GM10266 (cell line): ENCODE measurements at regions not wholly inside any gene's neighbourhood (a gene's known extent, or its start where the extent isn't known, plus 50 kb on each side); places are given as distances from the start of the nearest gene placed in this dataset.

ENCODE experiments used
- DNase-seq: peaks from one replicate; pipeline ENCODE4 v3.0.0; 2012; ENCODE audit errors: extremely low spot score
- CTCF ChIP-seq: IDR thresholded peaks from 2 replicates; pipeline ENCODE4 v1.5.1; 2012; ENCODE audit warnings: mild to moderate bottlenecking, low read depth; ENCODE audit not compliant: control insufficient read depth, insufficient read depth; ENCODE audit errors: missing control alignments

GRCh38 chr3:81439108-81439507 is 322.3 kb downstream of the GBE1 start:
- no peak for DNase-seq
- TF ChIP-seq CTCF = no peak

GRCh38 chr3:81437683-81438082 is 323.8 kb downstream of the GBE1 start:
- no peak for TF ChIP-seq CTCF

GRCh38 chr3:81436182-81436581 is 325.3 kb downstream of the GBE1 start:
- TF ChIP-seq CTCF = no peak

More at GRCh38 chr3:81437683-81438082, 323.8 kb downstream of the GBE1 start:
- DNase-seq = no peak

GRCh38 chr3:81435050-81435449 is 326.4 kb downstream of the GBE1 start:
- DNase-seq = no peak
- no peak for TF ChIP-seq CTCF

More at GRCh38 chr3:81436182-81436581, 325.3 kb downstream of the GBE1 start:
- DNase-seq = no peak

GRCh38 chr3:81434161-81434560 is 327.3 kb downstream of the GBE1 start:
- TF ChIP-seq CTCF = no peak
- no peak for DNase-seq

- no peak for TF ChIP-seq CTCF
- DNase-seq = no peak
Observed at GRCh38 chr3:81433675-81434074, 327.8 kb downstream of the GBE1 start.

- no peak for TF ChIP-seq CTCF
- no peak for DNase-seq
Observed at GRCh38 chr3:81432456-81432855, 329.0 kb downstream of the GBE1 start.
